Neural cell (in vitro differentiated cells): ENCODE measurements at regions not wholly inside any gene's neighbourhood (a gene's known extent, or its start where the extent isn't known, plus 50 kb on each side); places are given as distances from the start of the nearest gene placed in this dataset.

Experiments used
- H2AFZ ChIP-seq: fragments of 200-600, 300-800 bp; sonication (generic), shearing (Covaris generic); 2 replicates; pipeline ENCODE4 v1.6.0; 2014; ENCODE audit warnings: low read depth, mild to moderate bottlenecking, antibody characterized with exemption, low read length, moderate library complexity
- H3F3A ChIP-seq: fragments of 200-600 bp; shearing (Covaris generic); 2 replicates; pipeline ENCODE4 v1.6.1; 2016; ENCODE audit warnings: mild to moderate bottlenecking, moderate library complexity, mixed read lengths, antibody characterized with exemption, low read length; ENCODE audit not compliant: insufficient read depth, poor library complexity, severe bottlenecking
- H3K27ac ChIP-seq: fragments of 200-600, 300-800 bp; sonication (generic), shearing (Covaris generic); 2 replicates; pipeline ENCODE4 v1.5.1; 2014; ENCODE audit warnings: mild to moderate bottlenecking, low read length, moderate library complexity
- H3K27me3 ChIP-seq: fragments of 300-800, 200-600 bp; sonication (generic), shearing (Covaris generic); 2 replicates; pipeline ENCODE4 v1.6.0; 2014; ENCODE audit warnings: mild to moderate bottlenecking, low read depth, low read length, moderate library complexity; ENCODE audit not compliant: insufficient read depth
- H3K36me3 ChIP-seq: fragments of 300-800, 200-600 bp; sonication (generic), shearing (Covaris generic); 2 replicates; pipeline ENCODE4 v1.5.1; 2014; ENCODE audit warnings: mild to moderate bottlenecking, antibody characterized with exemption, low read length, moderate library complexity; ENCODE audit not compliant: insufficient read depth
- H3K4me2 ChIP-seq: fragments of 300-800, 200-600 bp; sonication (generic), shearing (Covaris generic); 2 replicates; pipeline ENCODE4 v1.6.0; 2014; ENCODE audit warnings: mild to moderate bottlenecking, low read length
- H3K4me3 ChIP-seq: fragments of 300-800, 200-600 bp; sonication (generic), shearing (Covaris generic); 2 replicates; pipeline ENCODE4 v1.5.1; 2014; ENCODE audit warnings: mild to moderate bottlenecking, low read length, moderate library complexity
- H3K79me2 ChIP-seq: fragments of 200-600 bp; shearing (Covaris generic); replicated peaks from 2 replicates; pipeline ENCODE4 v1.6.0; 2014; ENCODE audit warnings: mild to moderate bottlenecking, low read length, moderate library complexity; ENCODE audit not compliant: insufficient read depth
- H3K9ac ChIP-seq: fragments of 300-800, 200-600 bp; sonication (generic), shearing (Covaris generic); 2 replicates; pipeline ENCODE4 v1.6.1; 2016; ENCODE audit warnings: mild to moderate bottlenecking, low read length, mixed read lengths
- H3K9me2 ChIP-seq: fragments of 200-600 bp; shearing (Covaris generic); 2 replicates; pipeline ENCODE4 v1.6.1; 2016; ENCODE audit warnings: mild to moderate bottlenecking, low read length, mixed read lengths; ENCODE audit not compliant: insufficient read depth
- H3K9me3 ChIP-seq: fragments of 200-600, 300-800 bp; sonication (generic), shearing (Covaris generic); 2 replicates; pipeline ENCODE4 v1.6.1; 2016; ENCODE audit warnings: mild to moderate bottlenecking, mixed run types, low read length, moderate library complexity, mixed read lengths
- H4K20me1 ChIP-seq: fragments of 200-600 bp; shearing (Covaris generic); 2 replicates; pipeline ENCODE4 v1.6.1; 2016; ENCODE audit warnings: mild to moderate bottlenecking, mixed run types; ENCODE audit not compliant: insufficient read depth
- EP300 ChIP-seq: fragments of 450-650 bp; conservative IDR thresholded peaks from 2 replicates; pipeline ENCODE4 v1.6.1; 2014; ENCODE audit warnings: antibody characterized with exemption, mild to moderate bottlenecking, moderate library complexity; ENCODE audit not compliant: poor library complexity, severe bottlenecking
- EZH2 ChIP-seq: fragments of 200-600, 300-800 bp; shearing (Covaris generic), sonication (generic); IDR thresholded peaks from 2 replicates; pipeline ENCODE4 v1.6.1; 2014; ENCODE audit warnings: antibody characterized with exemption, low read length, borderline replicate concordance, mild to moderate bottlenecking; ENCODE audit not compliant: insufficient read depth, poor library complexity, severe bottlenecking
- MXI1 ChIP-seq: fragments of 450-650 bp; conservative IDR thresholded peaks from 2 replicates; pipeline ENCODE4 v1.6.1; 2014; ENCODE audit warnings: antibody characterized with exemption, mild to moderate bottlenecking; ENCODE audit not compliant: poor library complexity, severe bottlenecking
- POLR2AphosphoS5 ChIP-seq: IDR thresholded peaks from 2 replicates; pipeline ENCODE4 v1.6.1; 2012
- RAD21 ChIP-seq: fragments of 450-650 bp; conservative IDR thresholded peaks from 2 replicates; pipeline ENCODE4 v1.6.1; 2014; ENCODE audit warnings: antibody characterized with exemption, mild to moderate bottlenecking, moderate library complexity
- REST ChIP-seq: IDR thresholded peaks from 2 replicates; pipeline ENCODE4 v1.6.1; 2012; ENCODE audit warnings: borderline replicate concordance
- SMC3 ChIP-seq: fragments of 450-650 bp; conservative IDR thresholded peaks from 2 replicates; pipeline ENCODE4 v1.6.1; 2014; ENCODE audit warnings: antibody characterized with exemption, mild to moderate bottlenecking, moderate library complexity; ENCODE audit not compliant: poor library complexity
- TAF1 ChIP-seq: IDR thresholded peaks from 2 replicates; pipeline ENCODE4 v1.6.1; 2012; ENCODE audit warnings: low read depth
- TF ChIP-seq, protein P1 (sequence below): fragments of 450-650 bp; IDR thresholded peaks from 2 replicates; pipeline ENCODE4 v1.5.1; 2014; ENCODE audit warnings: antibody characterized with exemption, mild to moderate bottlenecking, moderate library complexity; ENCODE audit not compliant: poor library complexity, severe bottlenecking

- peaks cover 7% of the 10 kb centered on the region for H3K9me3 ChIP-seq
- no peak overlapping the region for H3K4me2 ChIP-seq
- no peak overlapping the region for H3K4me3 ChIP-seq
- H3K79me2 ChIP-seq = no peaks in the 10 kb centered on the region
- no peak overlapping the region for H3K27ac ChIP-seq
- no peak overlapping the region for H3K9ac ChIP-seq
- H3K27me3 ChIP-seq = no peaks in the 10 kb centered on the region
- no peaks in the 10 kb centered on the region for H3F3A ChIP-seq
- TF ChIP-seq RAD21 (no peak), EP300 (no peak), TAF1 (no peak), MXI1 (no peak), REST (no peak), POLR2AphosphoS5 (no peak)
- H3K9me2 ChIP-seq = no peaks in the 10 kb centered on the region
- H2AFZ ChIP-seq = no peak overlapping the region
- no peaks in the 10 kb centered on the region for H3K36me3 ChIP-seq
- no peaks in the 10 kb centered on the region for H4K20me1 ChIP-seq
These were observed 623.5 kb upstream of the NUDT12 start for GRCh38 chr5:104186100-104186499.

DNA sequence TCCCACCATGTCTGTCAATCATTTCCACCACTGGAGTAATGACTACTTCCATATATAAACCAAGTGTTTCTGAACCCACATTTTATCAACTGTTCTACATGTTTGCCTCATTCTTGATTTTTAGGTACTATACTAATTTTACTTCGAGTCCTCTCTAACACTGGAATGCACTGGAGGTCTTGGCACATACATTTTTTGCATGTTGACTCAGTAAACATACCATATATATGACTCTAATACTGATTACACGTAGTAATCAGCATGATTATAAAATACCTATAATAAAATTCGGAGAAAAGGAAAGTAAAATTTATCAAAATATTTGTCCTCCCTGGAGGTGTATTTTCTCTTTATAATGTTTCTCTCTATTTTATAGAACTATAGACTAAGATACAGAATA is 621.7 kb upstream of the NUDT12 start:
- H4K20me1 ChIP-seq = no peaks in the 10 kb centered on the region
- no peaks in the 10 kb centered on the region for H3F3A ChIP-seq
- no peaks in the 10 kb centered on the region for H3K79me2 ChIP-seq
- no peak overlapping the region for H3K27ac ChIP-seq
- H3K36me3 ChIP-seq = no peaks in the 10 kb centered on the region
- peaks cover 15% of the 10 kb centered on the region for H3K9me3 ChIP-seq
- no peak overlapping the region for H3K9ac ChIP-seq
- H3K4me2 ChIP-seq = no peak overlapping the region
- no peaks in the 10 kb centered on the region for H3K9me2 ChIP-seq
- H2AFZ ChIP-seq = no peak overlapping the region
- H3K4me3 ChIP-seq = no peak overlapping the region
- H3K27me3 ChIP-seq = no peaks in the 10 kb centered on the region
- TF ChIP-seq TAF1 = no peak
- no peak for TF ChIP-seq POLR2AphosphoS5
- no peak for TF ChIP-seq RAD21
- TF ChIP-seq, protein P1, sequence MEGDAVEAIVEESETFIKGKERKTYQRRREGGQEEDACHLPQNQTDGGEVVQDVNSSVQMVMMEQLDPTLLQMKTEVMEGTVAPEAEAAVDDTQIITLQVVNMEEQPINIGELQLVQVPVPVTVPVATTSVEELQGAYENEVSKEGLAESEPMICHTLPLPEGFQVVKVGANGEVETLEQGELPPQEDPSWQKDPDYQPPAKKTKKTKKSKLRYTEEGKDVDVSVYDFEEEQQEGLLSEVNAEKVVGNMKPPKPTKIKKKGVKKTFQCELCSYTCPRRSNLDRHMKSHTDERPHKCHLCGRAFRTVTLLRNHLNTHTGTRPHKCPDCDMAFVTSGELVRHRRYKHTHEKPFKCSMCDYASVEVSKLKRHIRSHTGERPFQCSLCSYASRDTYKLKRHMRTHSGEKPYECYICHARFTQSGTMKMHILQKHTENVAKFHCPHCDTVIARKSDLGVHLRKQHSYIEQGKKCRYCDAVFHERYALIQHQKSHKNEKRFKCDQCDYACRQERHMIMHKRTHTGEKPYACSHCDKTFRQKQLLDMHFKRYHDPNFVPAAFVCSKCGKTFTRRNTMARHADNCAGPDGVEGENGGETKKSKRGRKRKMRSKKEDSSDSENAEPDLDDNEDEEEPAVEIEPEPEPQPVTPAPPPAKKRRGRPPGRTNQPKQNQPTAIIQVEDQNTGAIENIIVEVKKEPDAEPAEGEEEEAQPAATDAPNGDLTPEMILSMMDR = no peak
- no peak for TF ChIP-seq EP300
- no peak for TF ChIP-seq MXI1
- no peak for TF ChIP-seq SMC3
- no peak for TF ChIP-seq EZH2
- no peak for TF ChIP-seq REST
